ENCODE measurements at regions not wholly inside any gene's neighbourhood (a gene's known extent, or its start where the extent isn't known, plus 50 kb on each side); places are given as distances from the start of the nearest gene placed in this dataset.
"Not testable (repeated sequence)": the region's sequence is repeated elsewhere in the genome, so short reads cannot be mapped to it uniquely, and the experiment has no call there.

GRCh38 chr12:28693565-28694219 is 455.4 kb upstream of the FAR2 start:
- no peak for DNase-seq

DNA sequence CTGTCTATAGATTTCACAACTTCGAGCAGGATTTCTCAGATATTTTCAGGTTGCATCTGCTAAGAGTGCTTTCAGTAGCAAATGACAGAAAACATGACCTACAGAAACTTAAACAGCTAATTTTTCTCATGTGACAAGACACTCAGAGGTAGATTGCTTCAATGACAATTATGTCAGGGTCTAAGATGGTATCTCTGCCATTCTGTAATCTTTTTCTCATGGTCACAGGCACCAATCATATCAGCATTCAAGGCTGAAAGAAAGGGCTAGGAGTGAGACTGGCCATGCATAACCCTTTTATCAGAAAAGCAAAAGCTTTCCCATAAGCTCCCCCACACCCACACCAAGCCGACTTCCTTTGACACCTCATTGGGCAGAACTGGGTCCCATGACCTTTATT is 450.5 kb upstream of the FAR2 start:
- DNase-seq: no peak

DNA sequence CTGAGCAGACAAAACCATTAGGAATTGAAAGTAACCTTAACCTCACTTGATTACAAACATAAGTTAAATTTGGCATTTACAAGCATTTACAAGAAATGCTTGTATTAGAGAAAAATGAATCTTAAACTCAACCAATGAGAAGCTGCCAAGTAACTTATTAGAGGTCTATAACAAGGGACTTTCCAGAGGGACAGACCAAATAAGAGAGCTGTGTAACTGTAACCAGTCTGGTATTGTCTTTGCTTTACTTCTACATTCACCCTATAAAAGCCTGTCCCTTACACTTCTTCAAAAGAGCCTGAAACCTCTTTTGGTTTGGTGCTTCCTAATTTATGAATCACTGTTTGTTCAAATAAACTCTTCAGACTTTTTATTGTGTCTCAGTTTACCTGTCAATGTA is 450.0 kb upstream of the FAR2 start:
- no peak for DNase-seq

DNA sequence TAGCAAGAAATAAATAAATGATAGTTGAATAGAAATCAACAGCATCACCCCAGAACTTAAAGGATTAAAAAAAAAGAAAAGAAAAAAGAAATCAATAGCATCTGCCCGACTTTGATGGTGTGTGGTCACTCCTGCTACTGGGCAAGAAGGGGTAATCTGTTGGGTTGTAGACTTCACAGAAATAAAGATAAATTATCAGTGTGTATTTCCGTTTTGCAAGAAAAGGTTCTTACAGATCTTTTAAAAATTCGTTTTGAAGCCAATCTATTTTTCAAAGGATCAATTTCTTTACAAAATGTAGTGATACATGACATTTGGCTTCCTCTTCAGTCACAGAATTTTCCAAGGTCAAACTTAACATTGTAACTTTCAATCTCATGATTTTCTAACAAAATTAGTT is 448.9 kb upstream of the FAR2 start:
- DNase-seq: no peak

GRCh38 chr12:28704477-28705169 is 444.5 kb upstream of the FAR2 start:
- DNase-seq: no peak

DNA sequence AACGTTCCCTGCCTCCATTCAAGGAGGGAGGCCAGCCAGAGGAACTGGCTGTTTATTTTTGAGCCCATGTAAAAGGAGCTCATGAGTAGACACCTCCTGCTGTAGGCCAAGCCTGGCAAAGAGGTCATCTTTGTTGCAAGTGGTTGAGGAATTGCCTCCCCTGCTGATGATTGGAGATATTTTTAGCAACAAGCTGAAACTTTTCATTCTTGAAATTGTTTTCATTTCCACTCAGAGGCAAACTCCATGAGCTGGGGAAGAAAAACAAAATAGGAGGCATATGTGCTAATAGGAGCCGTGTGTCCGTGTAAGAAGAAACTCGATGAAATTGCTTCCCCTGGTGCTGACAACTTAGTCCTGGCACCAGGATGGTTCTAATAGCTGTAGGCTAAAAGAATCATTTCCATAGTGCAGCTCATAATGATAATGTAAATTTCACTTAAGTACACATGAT is 440.1 kb upstream of the FAR2 start:
- no peak for DNase-seq

GRCh38 chr12:28709986-28710685 is 438.9 kb upstream of the FAR2 start:
- DNase-seq: no peak

DNA sequence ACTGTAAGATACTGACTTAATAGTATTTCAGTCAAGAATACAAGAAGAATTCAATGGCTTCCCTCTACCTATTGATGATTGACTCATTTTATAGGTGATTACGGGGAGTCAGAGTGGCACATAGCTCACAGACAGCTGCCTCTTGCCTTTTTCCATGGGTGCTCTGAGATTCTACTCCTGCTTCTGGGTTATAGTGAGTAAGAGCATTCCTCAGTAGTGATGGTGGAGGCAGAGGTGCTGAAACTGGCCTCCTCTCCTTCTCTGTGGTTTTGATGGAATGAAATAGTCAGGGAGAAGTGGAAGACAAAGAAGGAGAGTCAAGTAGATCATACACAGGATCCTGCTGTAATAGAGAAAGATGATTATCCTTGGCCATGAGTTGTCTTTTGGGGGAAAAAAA is 438.2 kb upstream of the FAR2 start:
- DNase-seq: no peak

DNA sequence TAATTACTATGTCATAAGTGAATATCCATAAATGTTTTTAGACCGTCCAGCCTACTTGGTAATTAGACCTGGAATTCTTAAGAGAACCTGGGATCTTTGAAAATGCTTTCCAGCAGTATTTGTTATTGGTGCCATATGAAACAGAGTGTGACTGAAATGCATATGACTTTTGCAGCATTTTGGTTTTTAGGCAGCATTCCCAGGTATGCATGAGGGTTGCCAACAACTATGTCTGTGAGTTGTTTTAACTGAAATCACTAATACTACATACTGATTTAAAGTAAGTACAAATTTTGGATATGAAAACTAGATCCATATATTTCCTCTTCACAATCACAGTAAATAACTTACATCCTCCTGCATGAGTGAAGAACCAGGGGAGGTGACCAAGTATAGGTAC is 437.7 kb upstream of the FAR2 start:
- no peak for DNase-seq

- no peak for DNase-seq
Observed at GRCh38 chr12:28742791-28743190, 406.3 kb upstream of the FAR2 start.

- DNase-seq: no peak
Observed at GRCh38 chr12:28746734-28747325, 402.2 kb upstream of the FAR2 start.

- no peak for DNase-seq
Observed at GRCh38 chr12:28750946-28751685, 398.0 kb upstream of the FAR2 start.

GRCh38 chr12:28755027-28755426 is 394.1 kb upstream of the FAR2 start:
- no peak for DNase-seq

DNA sequence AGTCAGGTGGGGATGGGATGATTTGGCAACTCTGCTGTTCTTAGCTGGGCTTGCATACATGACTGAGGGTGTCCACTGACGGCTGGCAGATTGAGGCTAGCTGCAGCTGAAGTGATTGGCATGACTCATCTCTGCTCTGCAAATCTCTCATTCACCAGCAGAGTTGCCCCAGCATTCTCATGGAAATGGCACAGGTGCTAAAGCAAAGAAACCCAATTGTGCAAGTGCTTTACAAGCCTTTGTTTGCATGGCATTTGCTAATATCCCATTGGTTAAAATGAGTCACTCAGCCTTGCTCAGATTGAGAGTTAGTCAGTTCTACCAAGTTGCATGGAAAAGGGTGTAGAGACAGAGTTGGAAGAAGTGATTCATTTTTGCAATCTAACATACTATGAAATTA is 389.7 kb upstream of the FAR2 start:
- no peak for DNase-seq

GRCh38 chr12:28760040-28760903 is 388.8 kb upstream of the FAR2 start:
- DNase-seq: not testable (repeated sequence)

DNA sequence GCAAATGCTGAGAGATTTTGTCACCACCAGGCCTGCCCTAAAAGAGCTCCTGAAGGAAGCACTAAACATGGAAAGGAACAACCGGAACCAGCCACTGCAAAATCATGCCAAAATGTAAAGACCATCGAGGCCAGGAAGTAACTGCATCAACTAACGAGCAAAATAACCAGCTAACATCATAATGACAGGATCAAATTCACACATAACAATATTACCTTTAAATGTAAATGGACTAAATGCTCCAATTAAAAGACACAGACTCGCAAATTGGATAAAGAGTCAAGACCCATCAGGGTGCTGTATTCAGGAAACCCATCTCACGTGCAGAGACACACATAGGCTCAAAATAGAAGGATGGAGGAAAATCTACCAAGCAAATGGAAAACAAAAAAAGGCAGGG is 387.2 kb upstream of the FAR2 start:
- not testable (repeated sequence) for DNase-seq

DNA sequence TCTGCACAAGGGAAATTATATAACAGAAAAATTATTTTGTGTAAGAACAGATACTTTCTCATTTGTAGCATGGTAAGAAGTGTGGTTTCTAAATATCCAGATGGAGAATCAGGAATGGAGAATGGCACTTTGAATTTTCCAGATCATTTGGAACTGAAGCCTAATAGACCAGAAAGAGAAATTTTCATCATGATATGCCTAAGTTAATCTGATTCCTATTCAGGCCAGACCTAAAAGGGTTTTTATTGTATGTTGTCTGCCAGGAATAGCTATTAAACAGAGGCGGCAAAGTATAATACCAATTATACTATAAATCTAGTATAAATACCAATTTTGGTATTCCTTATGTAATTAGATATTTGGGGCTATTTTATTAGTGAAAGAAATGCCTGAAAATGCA is 382.7 kb upstream of the FAR2 start:
- no peak for DNase-seq

GRCh38 chr12:28767836-28768348 is 381.2 kb upstream of the FAR2 start:
- DNase-seq: no peak

- no peak for DNase-seq
Observed at GRCh38 chr12:28770322-28770721, 378.8 kb upstream of the FAR2 start.

GRCh38 chr12:28771968-28772367 is 377.1 kb upstream of the FAR2 start:
- DNase-seq: no peak

- no peak for DNase-seq
Observed at GRCh38 chr12:28775556-28775955, 373.5 kb upstream of the FAR2 start.

DNA sequence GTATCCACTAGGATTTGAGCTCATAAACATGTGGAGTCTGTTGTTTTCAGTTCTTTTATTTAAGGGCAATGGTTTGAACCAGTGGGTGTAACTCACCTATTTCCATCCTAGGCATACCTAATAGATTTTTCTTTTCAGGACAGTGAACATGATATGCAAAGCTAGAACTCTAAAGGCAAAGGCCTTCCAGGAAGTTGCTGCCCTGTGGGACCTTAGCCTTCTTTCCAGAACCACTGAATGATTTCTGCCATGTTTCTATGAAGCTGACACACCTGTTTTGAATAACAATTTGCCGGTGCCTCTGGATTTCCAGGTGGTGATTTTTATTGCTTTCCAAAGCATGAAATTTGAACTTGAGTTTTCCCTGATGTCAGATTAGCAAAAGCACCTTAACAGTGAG is 372.9 kb upstream of the FAR2 start:
- no peak for DNase-seq

Data from NCI-H524 (cell line).